ENCODE measurements at regions not wholly inside any gene's neighbourhood (a gene's known extent, or its start where the extent isn't known, plus 50 kb on each side); places are given as distances from the start of the nearest gene placed in this dataset.

DNA sequence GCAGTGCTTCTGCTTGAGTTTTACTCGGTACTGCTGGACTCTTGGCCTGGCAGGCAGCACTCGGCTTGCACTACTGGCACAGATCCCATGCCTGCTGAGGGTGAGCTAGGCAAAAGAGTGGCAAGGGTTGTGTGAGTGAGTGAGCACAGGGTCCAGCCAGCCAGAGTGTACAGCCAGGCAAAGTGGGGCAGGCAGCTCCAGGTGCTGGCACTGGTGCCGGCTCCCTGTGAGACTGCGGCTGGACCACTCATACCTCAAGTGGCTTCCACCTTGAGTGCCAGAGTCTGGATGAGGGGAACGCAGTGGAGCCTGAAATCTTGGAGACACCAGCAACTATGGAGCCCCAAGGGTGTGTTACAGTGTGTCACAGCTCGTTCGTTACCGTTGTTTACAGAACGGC, 1451.9 kb upstream of the AGA start:
- TF ChIP-seq, protein P1, sequence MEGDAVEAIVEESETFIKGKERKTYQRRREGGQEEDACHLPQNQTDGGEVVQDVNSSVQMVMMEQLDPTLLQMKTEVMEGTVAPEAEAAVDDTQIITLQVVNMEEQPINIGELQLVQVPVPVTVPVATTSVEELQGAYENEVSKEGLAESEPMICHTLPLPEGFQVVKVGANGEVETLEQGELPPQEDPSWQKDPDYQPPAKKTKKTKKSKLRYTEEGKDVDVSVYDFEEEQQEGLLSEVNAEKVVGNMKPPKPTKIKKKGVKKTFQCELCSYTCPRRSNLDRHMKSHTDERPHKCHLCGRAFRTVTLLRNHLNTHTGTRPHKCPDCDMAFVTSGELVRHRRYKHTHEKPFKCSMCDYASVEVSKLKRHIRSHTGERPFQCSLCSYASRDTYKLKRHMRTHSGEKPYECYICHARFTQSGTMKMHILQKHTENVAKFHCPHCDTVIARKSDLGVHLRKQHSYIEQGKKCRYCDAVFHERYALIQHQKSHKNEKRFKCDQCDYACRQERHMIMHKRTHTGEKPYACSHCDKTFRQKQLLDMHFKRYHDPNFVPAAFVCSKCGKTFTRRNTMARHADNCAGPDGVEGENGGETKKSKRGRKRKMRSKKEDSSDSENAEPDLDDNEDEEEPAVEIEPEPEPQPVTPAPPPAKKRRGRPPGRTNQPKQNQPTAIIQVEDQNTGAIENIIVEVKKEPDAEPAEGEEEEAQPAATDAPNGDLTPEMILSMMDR (IDR thresholded peaks at IDR 0.05), result no peak
- DNase-seq (ENCODE audit: extremely low spot score, unreplicated experiment), result no peak
- no peaks in the 10 kb centered on the region for H3K4me1 Mint-ChIP-seq (ENCODE audit: unreplicated experiment)
- H3K4me3 Mint-ChIP-seq (ENCODE audit: unreplicated experiment), result no peak overlapping the region
- peaks cover 3% of the 10 kb centered on the region for H3K27me3 Mint-ChIP-seq (ENCODE audit: unreplicated experiment)
- H3K9me3 Mint-ChIP-seq (ENCODE audit: unreplicated experiment), result peaks cover 9% of the 10 kb centered on the region
- H3K27ac Mint-ChIP-seq (ENCODE audit: unreplicated experiment), result no peak overlapping the region
- H3K36me3 Mint-ChIP-seq (ENCODE audit: unreplicated experiment), result no peaks in the 10 kb centered on the region

DNA sequence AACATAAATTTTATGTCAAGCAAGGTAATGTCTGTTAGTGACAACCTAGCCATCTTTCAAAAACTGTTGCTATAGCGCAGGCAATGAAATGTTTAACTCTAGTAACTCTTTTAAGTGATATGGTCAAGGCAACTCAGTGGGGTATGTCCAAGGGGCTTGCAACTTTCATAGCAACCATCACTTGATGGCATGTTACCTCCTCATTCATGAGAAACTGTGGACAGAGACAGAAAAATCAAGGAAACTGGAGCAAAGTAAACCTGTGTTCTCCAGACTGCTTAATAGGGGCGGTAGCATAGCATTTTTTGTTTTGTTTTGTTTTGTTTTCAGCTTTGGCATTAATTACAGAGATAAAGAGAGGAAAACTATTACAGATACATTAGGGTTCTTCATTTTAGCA, 1456.8 kb upstream of the AGA start:
- no peaks in the 10 kb centered on the region for H3K36me3 Mint-ChIP-seq (ENCODE audit: unreplicated experiment)
- H3K27ac Mint-ChIP-seq (ENCODE audit: unreplicated experiment), result no peak overlapping the region
- no peak overlapping the region for H3K4me3 Mint-ChIP-seq (ENCODE audit: unreplicated experiment)
- no peaks in the 10 kb centered on the region for H3K9me3 Mint-ChIP-seq (ENCODE audit: unreplicated experiment)
- H3K27me3 Mint-ChIP-seq (ENCODE audit: unreplicated experiment), result no peaks in the 10 kb centered on the region
- TF ChIP-seq, protein P1 (IDR thresholded peaks at IDR 0.05), result no peak
- no peak for DNase-seq (ENCODE audit: extremely low spot score, unreplicated experiment)
- no peaks in the 10 kb centered on the region for H3K4me1 Mint-ChIP-seq (ENCODE audit: unreplicated experiment)

DNA sequence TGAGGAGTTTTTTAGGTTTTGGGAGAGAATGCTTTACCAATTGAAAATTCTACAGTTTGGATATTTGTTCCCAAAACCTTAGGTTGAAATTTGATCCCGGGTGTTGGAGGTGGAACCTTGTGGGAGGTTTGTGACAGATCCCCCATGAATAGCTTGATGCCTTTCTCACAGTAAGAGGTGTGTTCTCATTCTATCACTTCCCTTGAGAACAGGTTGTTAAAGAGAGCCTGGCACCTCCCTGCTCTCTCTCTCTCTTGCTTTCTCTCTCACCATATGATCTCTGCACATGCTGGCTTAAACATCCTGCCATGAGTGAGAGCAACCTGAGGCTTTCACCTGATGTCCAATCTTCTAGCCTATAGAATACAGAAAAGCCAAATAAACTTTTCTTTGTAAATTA, 1475.5 kb upstream of the AGA start:
- Mint-ChIP-seq H3K36me3 (ENCODE audit: unreplicated experiment) (no peaks in the 10 kb centered on the region), H3K27me3 (ENCODE audit: unreplicated experiment) (no peaks in the 10 kb centered on the region), H3K27ac (ENCODE audit: unreplicated experiment) (no peak overlapping the region), H3K4me1 (ENCODE audit: unreplicated experiment) (no peaks in the 10 kb centered on the region), H3K4me3 (ENCODE audit: unreplicated experiment) (no peak overlapping the region), H3K9me3 (ENCODE audit: unreplicated experiment) (peaks cover 3% of the 10 kb centered on the region)
- TF ChIP-seq, protein P1 (IDR thresholded peaks at IDR 0.05), result no peak
- DNase-seq (ENCODE audit: extremely low spot score, unreplicated experiment), result no peak

DNA sequence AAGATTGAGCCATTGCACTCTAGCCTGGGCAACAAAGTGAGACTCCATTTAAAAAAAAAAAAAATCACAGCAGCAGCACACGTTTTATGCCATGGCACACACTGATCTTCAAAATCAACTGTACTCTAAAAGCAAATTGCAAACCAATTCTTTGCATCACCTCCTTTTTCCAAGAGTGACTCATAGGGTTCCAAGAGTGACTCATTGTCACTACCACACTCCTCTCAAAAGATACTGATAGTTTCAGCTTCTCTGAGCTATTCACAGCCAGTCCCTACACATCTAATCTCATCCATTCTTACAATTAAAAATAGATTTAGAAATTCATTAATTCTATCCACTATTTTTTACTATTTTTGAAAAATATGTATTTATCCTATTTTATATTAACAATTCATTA, 1494.9 kb upstream of the AGA start:
- Mint-ChIP-seq H3K4me3 (ENCODE audit: unreplicated experiment) (no peak overlapping the region), H3K27me3 (ENCODE audit: unreplicated experiment) (no peaks in the 10 kb centered on the region), H3K36me3 (ENCODE audit: unreplicated experiment) (no peaks in the 10 kb centered on the region), H3K9me3 (ENCODE audit: unreplicated experiment) (peaks cover 20% of the 10 kb centered on the region), H3K4me1 (ENCODE audit: unreplicated experiment) (no peaks in the 10 kb centered on the region), H3K27ac (ENCODE audit: unreplicated experiment) (no peak overlapping the region)
- DNase-seq (ENCODE audit: extremely low spot score, unreplicated experiment), result no peak
- TF ChIP-seq, protein P1 (IDR thresholded peaks at IDR 0.05), result no peak

DNA sequence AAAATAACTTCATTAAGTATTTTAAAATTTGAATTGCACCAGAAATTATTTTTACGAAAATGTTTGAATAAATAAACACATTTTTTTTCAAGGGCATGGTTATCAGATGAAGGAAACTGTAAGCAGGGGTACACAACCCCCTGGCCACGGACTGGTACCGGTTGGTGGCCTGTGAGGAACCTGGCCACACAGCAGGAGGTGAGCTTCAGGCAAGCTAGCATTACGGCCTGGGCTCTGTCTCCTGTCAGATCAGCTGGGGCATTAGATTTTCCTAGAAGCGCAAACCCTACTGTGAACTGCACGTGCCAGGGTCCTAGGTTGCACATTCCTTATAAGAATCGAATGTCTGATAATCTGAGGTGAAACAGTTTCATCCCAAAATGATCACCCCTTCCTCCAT, 1499.7 kb upstream of the AGA start:
- H3K4me1 Mint-ChIP-seq (ENCODE audit: unreplicated experiment), result no peaks in the 10 kb centered on the region
- H3K36me3 Mint-ChIP-seq (ENCODE audit: unreplicated experiment), result no peaks in the 10 kb centered on the region
- no peak overlapping the region for H3K27ac Mint-ChIP-seq (ENCODE audit: unreplicated experiment)
- H3K9me3 Mint-ChIP-seq (ENCODE audit: unreplicated experiment), result peaks cover 16% of the 10 kb centered on the region
- H3K27me3 Mint-ChIP-seq (ENCODE audit: unreplicated experiment), result no peaks in the 10 kb centered on the region
- no peak overlapping the region for H3K4me3 Mint-ChIP-seq (ENCODE audit: unreplicated experiment)
- TF ChIP-seq, protein P1 (IDR thresholded peaks at IDR 0.05), result no peak
- no peak for DNase-seq (ENCODE audit: extremely low spot score, unreplicated experiment)

All from osteocyte (in vitro differentiated cells).